ENCODE measurements at regions not wholly inside any gene's neighbourhood (a gene's known extent, or its start where the extent isn't known, plus 50 kb on each side); places are given as distances from the start of the nearest gene placed in this dataset.

DNA sequence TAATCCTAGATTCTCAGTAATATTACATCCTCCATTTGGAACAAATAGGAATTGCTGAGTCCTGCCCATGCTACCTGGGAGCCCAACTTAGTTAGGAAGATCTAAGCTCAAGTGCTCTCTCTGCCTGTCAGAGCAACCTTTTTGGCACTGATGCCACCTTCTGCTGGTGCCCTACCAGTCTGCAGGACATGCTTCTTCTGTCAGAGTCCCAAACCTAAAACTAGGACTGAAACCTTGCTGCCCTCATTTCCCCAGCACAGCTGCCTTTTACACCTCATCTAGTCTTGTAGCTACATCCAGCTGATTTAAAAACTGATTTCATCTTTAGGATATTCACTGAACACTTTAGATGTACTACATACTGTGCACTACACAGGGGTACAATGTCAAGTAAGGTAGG lies 118.7 kb downstream of the LYPLAL1 start:
- no peaks in the 10 kb centered on the region for H3K9me3 ChIP-seq (ENCODE audit: control insufficient read depth, low read length)
- ATAC-seq (no peak), DNase-seq (no peak)
- peaks cover 2% of the 10 kb centered on the region for H3K4me1 ChIP-seq (ENCODE audit: control insufficient read depth, insufficient read depth, low read length)
- H3K27ac ChIP-seq (ENCODE audit: low read length) = no peak overlapping the region
- no peak overlapping the region for H3K4me3 ChIP-seq (ENCODE audit: low read length)
- intact Hi-C loops (cut with DNase I) = no loop called here
- no peaks in the 10 kb centered on the region for H3K27me3 ChIP-seq (ENCODE audit: control insufficient read depth, insufficient read depth)

DNA sequence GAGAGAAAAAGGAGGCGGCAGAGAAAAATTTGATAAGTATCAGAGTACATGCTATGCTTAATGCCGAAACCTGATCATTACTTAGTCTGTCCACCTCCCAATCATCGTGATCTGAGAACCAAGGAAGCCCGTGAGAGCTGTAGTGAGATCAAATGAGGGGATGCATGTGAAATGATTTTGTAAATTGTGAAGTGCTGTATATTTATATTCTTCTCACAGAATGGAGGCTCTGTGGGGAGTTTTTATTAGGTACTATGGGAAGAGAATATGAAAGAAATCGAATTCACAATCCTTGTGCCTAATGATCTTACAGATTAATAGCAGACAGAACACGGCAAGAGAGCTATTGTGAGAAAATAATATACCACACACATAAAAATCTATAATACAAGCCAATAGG lies 115.5 kb downstream of the LYPLAL1 start:
- no peak overlapping the region for H3K27ac ChIP-seq (ENCODE audit: low read length)
- no peaks in the 10 kb centered on the region for H3K27me3 ChIP-seq (ENCODE audit: control insufficient read depth, insufficient read depth)
- DNase-seq (no peak), ATAC-seq (no peak)
- WGBS = 78% methylated on average over 6 of the region's 6 CpGs
- H3K4me3 ChIP-seq (ENCODE audit: low read length) = no peak overlapping the region
- no peaks in the 10 kb centered on the region for H3K9me3 ChIP-seq (ENCODE audit: control insufficient read depth, low read length)
- intact Hi-C loops (cut with DNase I) = no loop called here
- no peaks in the 10 kb centered on the region for H3K4me1 ChIP-seq (ENCODE audit: control insufficient read depth, insufficient read depth, low read length)

DNA sequence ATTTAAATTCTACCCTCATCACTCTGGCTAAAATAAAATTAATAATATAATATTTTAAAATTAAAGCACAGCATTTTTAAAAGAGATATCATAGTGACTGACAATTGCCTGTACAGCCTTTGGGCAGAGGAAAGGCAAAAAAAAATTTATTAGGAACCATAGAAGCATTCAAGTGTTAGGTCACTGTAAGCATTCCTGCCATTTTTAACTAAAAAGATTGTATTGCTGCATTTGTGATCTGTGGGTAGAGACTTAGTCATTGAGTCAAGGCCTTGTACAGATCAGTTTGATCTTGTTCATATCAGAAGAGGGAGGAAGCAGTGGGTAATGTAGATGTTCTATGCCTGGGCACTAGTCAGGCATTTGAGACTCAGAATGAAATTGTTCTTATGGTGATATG lies 109.9 kb downstream of the LYPLAL1 start:
- Histone ChIP-seq H3K4me3 (ENCODE audit: low read length) (no peak overlapping the region), H3K27me3 (ENCODE audit: control insufficient read depth, insufficient read depth) (no peaks in the 10 kb centered on the region), H3K4me1 (ENCODE audit: control insufficient read depth, insufficient read depth, low read length) (no peaks in the 10 kb centered on the region), H3K27ac (ENCODE audit: low read length) (no peak overlapping the region), H3K9me3 (ENCODE audit: control insufficient read depth, low read length) (no peaks in the 10 kb centered on the region)
- intact Hi-C loops (cut with DNase I) = no loop called here
- DNase-seq (no peak), ATAC-seq (no peak)

DNA sequence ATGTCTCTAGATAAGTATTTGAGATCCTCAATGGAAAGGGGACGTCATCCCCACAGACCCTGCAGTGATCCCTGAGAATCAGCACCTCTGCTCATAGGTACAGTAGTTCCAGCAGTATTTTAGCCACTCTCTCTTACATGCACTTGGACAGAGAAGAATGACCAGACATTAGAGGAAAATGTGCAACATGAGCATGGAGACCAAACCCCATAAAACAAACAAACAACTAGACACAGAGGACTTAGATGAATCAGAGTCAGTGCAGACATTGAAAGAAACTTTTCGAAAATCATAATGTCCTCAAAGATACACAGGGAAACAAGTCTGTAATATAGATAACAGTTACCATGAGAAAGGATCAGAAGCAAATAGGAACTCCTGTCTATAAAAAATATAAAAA lies 108.2 kb downstream of the LYPLAL1 start:
- WGBS = 96% methylated on average over 2 of the region's 2 CpGs
- Histone ChIP-seq H3K4me3 (ENCODE audit: low read length) (no peak overlapping the region), H3K27ac (ENCODE audit: low read length) (no peak overlapping the region), H3K9me3 (ENCODE audit: control insufficient read depth, low read length) (no peaks in the 10 kb centered on the region), H3K4me1 (ENCODE audit: control insufficient read depth, insufficient read depth, low read length) (no peaks in the 10 kb centered on the region), H3K27me3 (ENCODE audit: control insufficient read depth, insufficient read depth) (no peaks in the 10 kb centered on the region)
- intact Hi-C loops (cut with DNase I) = no loop called here
- no peak for DNase-seq
- no peak for ATAC-seq

DNA sequence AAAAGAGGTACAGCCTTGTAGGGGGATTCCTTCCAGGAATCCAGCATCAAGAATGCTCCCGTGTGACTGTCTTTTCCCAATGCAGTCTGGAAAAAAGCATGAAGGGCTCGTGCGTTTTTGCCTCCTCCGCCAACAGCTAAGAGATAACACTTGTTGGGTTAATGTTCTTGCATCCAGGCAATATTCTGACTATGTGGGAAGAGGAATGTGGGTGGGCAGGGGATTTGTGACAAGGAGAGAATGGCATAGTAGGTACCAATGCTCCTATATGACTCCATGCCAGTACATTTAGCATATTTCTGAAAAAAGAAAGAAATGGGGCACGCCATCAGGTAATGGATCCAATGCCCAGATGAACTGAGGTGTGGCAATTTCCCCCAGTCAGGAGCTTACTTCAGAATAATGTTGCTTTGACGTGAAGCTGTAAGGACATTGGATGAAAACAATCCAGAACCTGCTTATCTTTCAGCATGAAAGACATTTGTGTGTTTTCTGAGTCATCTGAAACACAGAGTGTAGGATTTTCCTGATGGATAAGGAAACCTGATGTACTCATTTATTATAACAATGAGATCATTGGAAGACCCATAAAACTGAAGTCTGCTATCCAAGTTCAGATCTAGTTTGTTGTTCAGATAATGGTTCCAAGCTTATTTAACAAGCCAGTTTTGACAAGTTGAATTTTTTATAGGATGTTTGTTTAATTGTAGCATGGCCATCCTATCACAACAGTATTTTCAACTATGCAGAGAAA lies 105.5 kb downstream of the LYPLAL1 start:
- intact Hi-C loops (cut with DNase I) = no loop called here
- no peaks in the 10 kb centered on the region for H3K27me3 ChIP-seq (ENCODE audit: control insufficient read depth, insufficient read depth)
- H3K27ac ChIP-seq (ENCODE audit: low read length) = no peak overlapping the region
- WGBS = 85% methylated on average over 6 of the region's 6 CpGs
- H3K9me3 ChIP-seq (ENCODE audit: control insufficient read depth, low read length) = no peaks in the 10 kb centered on the region
- ATAC-seq (no peak), DNase-seq (no peak)
- H3K4me1 ChIP-seq (ENCODE audit: control insufficient read depth, insufficient read depth, low read length) = no peaks in the 10 kb centered on the region
- H3K4me3 ChIP-seq (ENCODE audit: low read length) = no peak overlapping the region

DNA sequence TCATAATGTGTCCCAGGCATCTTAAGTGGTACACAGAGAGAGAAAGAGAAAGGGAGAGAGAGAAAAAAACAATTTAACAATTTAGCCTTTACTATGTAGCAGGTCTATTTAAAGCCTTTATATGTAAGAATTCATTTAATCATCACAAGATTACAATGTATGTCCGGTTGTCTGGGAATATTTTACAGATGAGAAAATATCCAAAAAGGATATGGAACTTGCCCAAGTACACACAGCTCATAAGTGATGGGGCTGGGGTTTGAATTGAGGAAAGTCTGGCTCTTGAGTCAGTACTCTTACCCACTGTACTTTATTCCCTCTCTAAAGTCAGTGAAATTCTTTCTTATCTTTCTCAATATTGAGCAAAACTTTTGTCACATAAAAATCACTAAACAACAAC lies 104.6 kb downstream of the LYPLAL1 start:
- intact Hi-C loops (cut with DNase I) = no loop called here
- Histone ChIP-seq H3K4me3 (ENCODE audit: low read length) (no peak overlapping the region), H3K27me3 (ENCODE audit: control insufficient read depth, insufficient read depth) (no peaks in the 10 kb centered on the region), H3K4me1 (ENCODE audit: control insufficient read depth, insufficient read depth, low read length) (no peaks in the 10 kb centered on the region), H3K27ac (ENCODE audit: low read length) (no peak overlapping the region), H3K9me3 (ENCODE audit: control insufficient read depth, low read length) (no peaks in the 10 kb centered on the region)
- DNase-seq (no peak), ATAC-seq (no peak)
- 72% methylated on average over 1 of the region's 1 CpG for WGBS

DNA sequence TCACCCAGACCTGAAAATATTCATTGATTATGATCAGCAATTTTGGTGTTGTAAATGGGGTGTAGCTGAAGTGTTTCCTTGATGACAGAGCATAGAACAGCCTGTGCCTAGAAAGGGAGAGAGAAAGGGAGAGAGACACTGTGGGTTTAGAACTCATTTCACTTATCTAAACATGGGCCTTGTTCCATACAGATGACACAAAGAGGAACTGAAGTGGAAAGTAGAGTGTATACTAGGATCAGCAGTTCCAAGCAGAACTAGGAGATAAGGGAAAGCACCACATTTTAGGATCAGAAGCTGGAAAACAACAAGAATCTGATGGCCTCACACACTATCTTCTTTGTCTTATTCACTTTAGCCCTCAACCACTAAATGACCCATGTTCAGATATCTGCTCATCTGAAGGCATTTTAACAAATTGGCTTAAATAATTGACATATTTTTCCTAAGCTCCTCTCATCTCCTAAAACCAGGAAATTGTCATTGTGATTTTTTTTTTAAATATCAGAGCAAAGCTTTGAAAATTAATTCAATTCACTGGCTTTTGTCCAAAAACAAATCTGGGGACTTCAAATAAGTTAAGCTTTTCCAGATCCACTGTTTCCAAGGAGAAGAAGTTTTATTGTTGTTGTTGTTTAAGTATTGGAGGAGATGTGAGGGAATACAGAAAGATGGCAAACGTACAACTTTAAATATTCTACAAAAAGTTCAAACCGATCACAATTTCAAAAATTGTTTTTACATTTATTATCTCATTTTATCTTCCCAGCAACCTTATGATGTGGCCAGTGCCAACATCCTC lies 103.8 kb downstream of the LYPLAL1 start:
- Histone ChIP-seq H3K4me1 (ENCODE audit: control insufficient read depth, insufficient read depth, low read length) (no peaks in the 10 kb centered on the region), H3K27me3 (ENCODE audit: control insufficient read depth, insufficient read depth) (no peaks in the 10 kb centered on the region), H3K9me3 (ENCODE audit: control insufficient read depth, low read length) (no peaks in the 10 kb centered on the region), H3K4me3 (ENCODE audit: low read length) (no peak overlapping the region), H3K27ac (ENCODE audit: low read length) (no peak overlapping the region)
- WGBS = 64% methylated on average over 2 of the region's 2 CpGs
- intact Hi-C loops (cut with DNase I) = no loop called here
- ATAC-seq (no peak), DNase-seq (no peak)

DNA sequence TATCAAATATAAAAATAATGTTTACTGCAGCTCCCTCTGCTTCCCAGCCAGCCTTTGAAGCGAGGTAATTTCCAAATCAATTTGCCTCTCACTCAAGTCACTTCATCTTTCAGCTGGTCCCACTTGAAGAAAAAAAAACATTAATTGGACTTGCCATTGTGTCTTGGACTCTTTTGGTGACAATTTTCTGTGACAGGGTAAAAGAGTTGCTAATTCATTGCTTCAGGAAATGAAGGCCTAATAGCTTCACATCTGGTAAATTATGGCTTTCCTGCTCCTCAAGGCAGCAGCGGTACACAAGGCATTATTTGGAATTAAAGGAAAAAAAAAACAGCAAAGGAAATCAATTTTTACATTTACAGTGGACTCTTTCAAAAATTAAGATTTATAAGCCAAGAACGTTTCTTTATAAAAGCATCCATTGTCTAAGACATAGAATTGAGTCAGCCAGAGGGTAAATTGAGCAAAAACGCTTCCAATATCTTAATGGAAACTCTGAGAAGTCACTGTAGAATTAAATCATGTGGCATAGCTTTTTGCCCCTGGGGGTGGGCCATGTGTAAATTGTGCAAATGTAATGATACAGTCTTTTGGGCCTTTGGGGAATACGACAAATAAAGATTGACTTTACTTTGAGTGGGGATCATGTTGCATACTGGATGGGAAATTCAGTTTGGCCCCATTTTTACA lies 102.5 kb downstream of the LYPLAL1 start:
- Histone ChIP-seq H3K9me3 (ENCODE audit: control insufficient read depth, low read length) (no peaks in the 10 kb centered on the region), H3K4me1 (ENCODE audit: control insufficient read depth, insufficient read depth, low read length) (no peaks in the 10 kb centered on the region), H3K27ac (ENCODE audit: low read length) (no peak overlapping the region), H3K27me3 (ENCODE audit: control insufficient read depth, insufficient read depth) (no peaks in the 10 kb centered on the region), H3K4me3 (ENCODE audit: low read length) (no peak overlapping the region)
- ATAC-seq (no peak), DNase-seq (no peak)
- WGBS = 78% methylated on average over 5 of the region's 5 CpGs
- intact Hi-C loops (cut with DNase I) = no loop called here

DNA sequence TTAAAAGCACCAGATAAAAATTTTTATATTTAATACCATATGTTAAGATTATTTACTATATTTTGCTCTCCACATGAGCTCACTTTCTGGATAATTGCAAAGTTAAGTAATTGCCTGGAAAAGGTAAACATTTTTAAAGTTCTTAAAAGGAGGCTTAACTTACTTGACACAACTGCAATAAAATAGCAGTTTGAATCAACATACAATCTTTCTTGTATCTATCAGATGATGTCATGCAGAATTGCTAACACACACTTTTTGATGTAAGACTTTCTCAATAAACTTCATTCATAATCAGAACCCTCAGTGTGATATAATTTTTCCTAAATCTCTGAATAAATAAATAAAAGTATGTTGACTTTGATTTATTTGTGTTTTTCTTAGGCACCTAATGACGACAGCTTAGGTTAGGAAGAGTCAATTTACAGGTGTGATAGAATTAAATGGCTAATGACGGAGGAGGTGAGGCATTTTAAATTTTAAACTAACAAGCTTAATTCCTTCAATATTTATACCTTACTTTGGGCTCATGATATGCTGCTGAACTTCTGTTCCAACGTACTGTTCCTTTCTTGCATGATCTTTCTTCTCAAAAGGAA lies 99.5 kb downstream of the LYPLAL1 start:
- no peaks in the 10 kb centered on the region for H3K27me3 ChIP-seq (ENCODE audit: control insufficient read depth, insufficient read depth)
- intact Hi-C loops (cut with DNase I) = no loop called here
- 96% methylated on average over 3 of the region's 3 CpGs for WGBS
- no peak overlapping the region for H3K27ac ChIP-seq (ENCODE audit: low read length)
- DNase-seq (no peak), ATAC-seq (no peak)
- no peaks in the 10 kb centered on the region for H3K4me1 ChIP-seq (ENCODE audit: control insufficient read depth, insufficient read depth, low read length)
- no peak overlapping the region for H3K4me3 ChIP-seq (ENCODE audit: low read length)
- H3K9me3 ChIP-seq (ENCODE audit: control insufficient read depth, low read length) = no peaks in the 10 kb centered on the region

DNA sequence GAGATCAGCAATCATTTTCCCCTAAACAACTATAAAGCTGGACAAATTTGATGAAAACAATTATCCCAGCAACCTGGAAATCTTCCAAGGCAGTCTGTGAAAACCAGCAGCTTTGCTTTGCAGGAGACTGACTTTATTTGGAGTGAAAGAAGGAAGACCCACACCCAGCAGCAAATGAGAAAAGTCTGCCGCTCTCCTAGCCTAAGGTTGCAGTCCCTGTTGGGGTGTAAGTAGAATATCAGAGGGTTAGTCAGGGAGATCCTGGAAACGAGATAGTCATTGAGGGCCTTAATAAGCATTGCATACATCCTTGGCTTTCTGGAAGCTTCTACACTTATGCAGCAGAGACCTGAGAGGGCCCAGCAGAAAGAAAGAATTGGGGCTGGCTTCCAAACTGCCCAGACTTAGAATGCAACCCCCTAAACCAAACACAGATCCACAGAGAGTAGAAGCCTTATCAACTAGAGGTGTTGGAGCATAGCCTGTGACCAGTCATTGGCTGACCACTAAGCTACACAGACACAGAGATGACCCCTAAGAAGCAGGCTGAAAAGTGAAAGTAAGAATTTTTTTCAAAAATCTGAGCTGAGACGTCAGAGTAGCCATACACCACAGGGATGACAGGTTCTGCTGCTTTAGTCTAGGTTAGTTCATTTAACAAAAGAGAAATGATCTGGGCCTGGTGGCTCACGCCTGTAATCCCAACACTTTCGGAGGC lies 98.3 kb downstream of the LYPLAL1 start:
- DNase-seq (no peak), ATAC-seq (peak in 1 of 2 donors; percentile 29)
- H3K9me3 ChIP-seq (ENCODE audit: control insufficient read depth, low read length) = no peaks in the 10 kb centered on the region
- 59% methylated on average over 5 of the region's 5 CpGs for WGBS
- intact Hi-C loops (cut with DNase I) = no loop called here
- no peak overlapping the region for H3K27ac ChIP-seq (ENCODE audit: low read length)
- no peaks in the 10 kb centered on the region for H3K27me3 ChIP-seq (ENCODE audit: control insufficient read depth, insufficient read depth)
- no peaks in the 10 kb centered on the region for H3K4me1 ChIP-seq (ENCODE audit: control insufficient read depth, insufficient read depth, low read length)
- H3K4me3 ChIP-seq (ENCODE audit: low read length) = no peak overlapping the region
